Gastrocnemius medialis (tissue), 4 donors: ENCODE measurements at regions not wholly inside any gene's neighbourhood (a gene's known extent, or its start where the extent isn't known, plus 50 kb on each side); places are given as distances from the start of the nearest gene placed in this dataset.

Experiments
- ATAC-seq, 2 donors: fragments of 150-250 bp; one replicate each; pipeline ENCODE4 v1.9.1; 2016
- DNase-seq, 2 donors: peaks; one replicate each; pipeline ENCODE4 v3.0.0-alpha.2; 2019
- H3K27ac ChIP-seq, 4 donors: fragments of 200-600 bp; sonication (generic); 1 replicate in 1 of 4; 2 replicates in 3 of 4; pipeline ENCODE4 v1.5.1; 2016 to 2018; ENCODE audit warnings: mild to moderate bottlenecking in 2 of 4, moderate library complexity in 1 of 4
- H3K27me3 ChIP-seq, 3 donors: fragments of 200-600 bp; sonication (generic) in 2 of 3; 1 replicate in 1 of 3; 2 replicates in 2 of 3; pipeline versions ENCODE4 v1.5.1 to v1.6.0; 2016 to 2019; ENCODE audit warnings: mild to moderate bottlenecking in 1 of 3, moderate library complexity in 1 of 3
- H3K36me3 ChIP-seq, 2 donors: fragments of 200-600 bp; sonication (generic) in 1 of 2; one replicate each; pipeline ENCODE4 v1.5.1; 2017 to 2018
- H3K4me1 ChIP-seq, 2 donors: fragments of 200-600 bp; sonication (generic) in 1 of 2; one replicate each; pipeline ENCODE4 v1.5.1; 2016 to 2017; ENCODE audit warnings: mild to moderate bottlenecking in 2 of 2
- H3K4me3 ChIP-seq, 4 donors: fragments of 200-600 bp; sonication (generic) in 3 of 4; 1 replicate in 1 of 4; 2 replicates in 3 of 4; pipeline ENCODE4 v1.5.1; 2016 to 2019; ENCODE audit warnings: mild to moderate bottlenecking in 2 of 4
- H3K9me3 ChIP-seq, 3 donors: fragments of 200-600 bp; sonication (generic) in 2 of 3; 1 replicate in 1 of 3; 2 replicates in 2 of 3; pipeline ENCODE4 v1.5.1; 2016 to 2019
- CTCF ChIP-seq, 5 experiments: fragments of 450-650 bp in 3 of 5; fragments of 200-600 bp in 2 of 5; sonication (generic) in 2 of 5; IDR thresholded peaks in 4 of 5; conservative IDR thresholded peaks in 1 of 5; 1 replicate in 4 of 5; 2 replicates in 1 of 5; pipeline ENCODE4 v1.5.1; 2016 to 2019; ENCODE audit warnings: antibody characterized with exemption in 5 of 5, mild to moderate bottlenecking in 3 of 5, moderate library complexity in 3 of 5
- POLR2A ChIP-seq, 2 donors: fragments of 450-650 bp; IDR thresholded peaks; one replicate each; pipeline ENCODE4 v1.6.1; 2017; ENCODE audit warnings: antibody characterized with exemption in 2 of 2, mild to moderate bottlenecking in 2 of 2, moderate library complexity in 2 of 2
- in situ Hi-C, 4 donors: fragments of 200-750 bp; cut with MboI; loops; one replicate each; pipeline versions ENCODE4 v1.15.0 to v1.8.0; 2017; ENCODE audit warnings: low sequenced_read_pairs in 4 of 4
- intact Hi-C: fragments of 100-400 bp; cut with DNase I; formaldehyde crosslinking; loops from one replicate; pipeline ENCODE4 v1.15.1; 2023; ENCODE audit warnings: low total_unique reads

- ATAC-seq (no peak), DNase-seq (no peak)
- no peak overlapping the region for H3K27ac ChIP-seq
- H3K36me3 ChIP-seq, result no peaks in the 10 kb centered on the region
- no peak for TF ChIP-seq CTCF (IDR thresholded peaks at IDR 0.05 in 4 of 5, conservative IDR thresholded peaks at IDR 0.05 in 1 of 5)
- no peak for TF ChIP-seq POLR2A (IDR thresholded peaks at IDR 0.05)
- no peak overlapping the region for H3K4me3 ChIP-seq
- intact Hi-C loops (no loop called here), in situ Hi-C loops (no loop called here)
- no peaks in the 10 kb centered on the region for H3K9me3 ChIP-seq
- H3K4me1 ChIP-seq, result no peaks in the 10 kb centered on the region
- no peaks in the 10 kb centered on the region for H3K27me3 ChIP-seq
These were observed 480.6 kb downstream of the IPMK start for GRCh38 chr10:57786850-57787750.

GRCh38 chr10:57786331-57786730 lies 481.4 kb downstream of the IPMK start:
- Histone ChIP-seq H3K4me3 (no peak overlapping the region), H3K36me3 (no peaks in the 10 kb centered on the region), H3K27me3 (no peaks in the 10 kb centered on the region), H3K9me3 (no peaks in the 10 kb centered on the region), H3K27ac (no peak overlapping the region), H3K4me1 (no peaks in the 10 kb centered on the region)
- intact Hi-C loops, result no loop called here
- DNase-seq (no peak), ATAC-seq (no peak)
- TF ChIP-seq CTCF (IDR thresholded peaks at IDR 0.05 in 4 of 5, conservative IDR thresholded peaks at IDR 0.05 in 1 of 5), result no peak
- TF ChIP-seq POLR2A (IDR thresholded peaks at IDR 0.05), result no peak
- in situ Hi-C loops, result no loop called here

GRCh38 chr10:57785546-57785945 lies 482.1 kb downstream of the IPMK start:
- Histone ChIP-seq H3K27ac (no peak overlapping the region), H3K4me3 (no peak overlapping the region), H3K27me3 (no peaks in the 10 kb centered on the region), H3K9me3 (no peaks in the 10 kb centered on the region), H3K36me3 (no peaks in the 10 kb centered on the region), H3K4me1 (no peaks in the 10 kb centered on the region)
- intact Hi-C loops, result no loop called here
- in situ Hi-C loops, result no loop called here
- DNase-seq (no peak), ATAC-seq (no peak)
- TF ChIP-seq POLR2A (IDR thresholded peaks at IDR 0.05), result no peak
- TF ChIP-seq CTCF (IDR thresholded peaks at IDR 0.05 in 4 of 5, conservative IDR thresholded peaks at IDR 0.05 in 1 of 5), result no peak

- no peaks in the 10 kb centered on the region for H3K27me3 ChIP-seq
- H3K9me3 ChIP-seq, result no peaks in the 10 kb centered on the region
- ATAC-seq (no peak), DNase-seq (no peak)
- in situ Hi-C loops, result no loop called here
- no peak for TF ChIP-seq CTCF (IDR thresholded peaks at IDR 0.05 in 4 of 5, conservative IDR thresholded peaks at IDR 0.05 in 1 of 5)
- TF ChIP-seq POLR2A (IDR thresholded peaks at IDR 0.05), result no peak
- no peaks in the 10 kb centered on the region for H3K36me3 ChIP-seq
- no peaks in the 10 kb centered on the region for H3K4me1 ChIP-seq
- H3K4me3 ChIP-seq, result no peak overlapping the region
- H3K27ac ChIP-seq, result no peak overlapping the region
- intact Hi-C loops, result no loop called here
These were observed 482.6 kb downstream of the IPMK start for GRCh38 chr10:57785068-57785467.
